GM18868 (cell line): ENCODE measurements at regions not wholly inside any gene's neighbourhood (a gene's known extent, or its start where the extent isn't known, plus 50 kb on each side); places are given as distances from the start of the nearest gene placed in this dataset.
"Not testable (repeated sequence)": the region's sequence is repeated elsewhere in the genome, so short reads cannot be mapped to it uniquely, and the experiment has no call there.

Experiments
- ATAC-seq: cut with Tn5 transposase; IDR thresholded peaks from one replicate; pipeline ENCODE4 v1.9.1; 2021; ENCODE audit warnings: mild to moderate bottlenecking, moderate library complexity; ENCODE audit not compliant: unreplicated experiment

DNA sequence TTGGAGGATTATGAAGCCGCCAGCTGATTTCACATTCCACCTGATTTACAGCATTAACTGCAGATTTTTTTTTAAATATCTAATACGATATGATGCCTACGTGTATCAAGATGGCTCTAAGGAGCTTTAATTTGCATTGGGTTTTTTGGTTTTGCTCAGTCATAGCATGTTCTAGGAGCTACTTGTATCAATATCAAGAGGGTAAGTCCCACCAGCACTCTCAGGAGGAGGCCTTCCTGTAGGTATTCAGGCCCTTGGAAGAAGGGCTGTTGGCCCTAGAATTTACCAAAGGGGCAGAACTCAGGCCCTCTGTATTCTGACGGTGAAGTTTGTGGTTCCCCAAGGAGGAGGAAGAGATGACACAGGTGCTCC is 97.2 kb upstream of the IPO5 start:
- ATAC-seq = no peak

DNA sequence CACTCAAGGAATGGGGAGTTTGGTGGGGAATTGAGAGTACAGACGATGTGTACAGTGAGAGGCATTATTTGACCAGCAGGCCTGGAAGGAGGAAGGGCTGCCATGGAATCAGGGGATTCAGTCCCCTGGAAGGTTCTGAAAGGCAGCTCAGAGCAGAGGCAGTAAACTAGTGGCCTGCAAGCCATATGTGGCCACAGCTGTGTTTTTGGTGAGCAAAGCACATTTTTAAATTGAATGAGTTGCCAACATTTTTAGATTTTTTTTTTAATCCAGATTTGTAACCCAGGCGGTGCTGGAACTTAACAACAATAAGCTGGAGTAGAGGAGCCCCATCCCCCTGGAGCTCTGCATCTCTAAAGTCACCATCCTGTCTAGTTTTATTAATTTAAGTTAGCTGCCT is 95.3 kb upstream of the IPO5 start:
- ATAC-seq = no peak

DNA sequence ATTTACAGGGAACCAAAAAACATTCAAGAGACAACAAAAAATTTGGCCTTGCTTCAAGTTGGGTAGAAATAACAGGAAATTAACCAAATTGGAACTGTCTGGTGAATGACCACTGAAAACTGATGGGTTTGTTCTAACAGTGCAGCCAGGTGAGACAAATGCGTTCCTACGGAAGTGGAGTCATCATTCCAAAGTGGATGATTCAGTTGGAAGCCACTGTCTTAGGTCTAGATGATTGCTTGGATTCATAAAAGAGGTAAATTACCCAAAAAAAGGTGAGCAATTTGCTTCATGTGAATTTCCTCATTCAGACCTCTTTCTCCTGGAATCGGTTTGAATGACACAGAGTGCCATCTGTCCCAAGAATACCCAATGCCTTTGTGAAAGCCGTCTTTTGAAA is 87.1 kb upstream of the IPO5 start:
- ATAC-seq = no peak

DNA sequence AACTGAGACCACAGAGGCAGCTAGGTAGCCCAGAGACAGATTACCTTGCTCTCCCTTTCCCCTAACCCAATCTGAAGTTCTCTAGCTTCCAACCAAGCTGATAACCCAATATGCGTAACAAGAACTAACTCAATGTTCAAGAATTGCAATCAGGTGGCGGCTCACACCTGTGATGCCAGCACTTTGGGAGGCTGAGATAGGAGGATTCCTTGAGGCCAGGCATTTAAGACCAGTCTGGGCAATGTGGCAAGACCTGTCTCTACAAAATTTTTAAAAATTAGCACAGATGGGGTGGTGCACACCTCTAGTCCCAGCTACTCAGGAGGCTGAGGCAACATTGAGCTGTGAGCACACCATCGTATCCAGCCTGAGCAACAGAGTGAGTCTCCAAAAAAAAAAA is 86.7 kb upstream of the IPO5 start:
- no peak for ATAC-seq

DNA sequence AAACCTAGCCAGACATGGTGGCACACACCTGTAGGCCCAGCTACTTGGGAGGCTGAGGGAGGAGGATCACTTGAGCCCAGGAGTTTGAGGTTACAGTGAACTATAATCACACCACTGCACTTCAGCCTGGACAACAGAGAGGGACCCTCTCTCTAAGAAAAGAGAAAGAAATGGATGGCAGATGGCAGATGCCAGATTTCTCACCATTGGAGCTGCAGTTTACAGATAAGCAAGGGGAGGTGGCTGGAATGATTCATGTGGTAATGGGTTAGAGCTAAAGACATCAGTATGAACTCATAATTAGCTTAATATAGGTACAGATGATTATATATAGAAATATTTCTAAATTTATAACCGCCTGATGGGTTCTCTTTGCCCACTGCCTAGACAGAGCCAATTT is 80.1 kb upstream of the IPO5 start:
- ATAC-seq = no peak

DNA sequence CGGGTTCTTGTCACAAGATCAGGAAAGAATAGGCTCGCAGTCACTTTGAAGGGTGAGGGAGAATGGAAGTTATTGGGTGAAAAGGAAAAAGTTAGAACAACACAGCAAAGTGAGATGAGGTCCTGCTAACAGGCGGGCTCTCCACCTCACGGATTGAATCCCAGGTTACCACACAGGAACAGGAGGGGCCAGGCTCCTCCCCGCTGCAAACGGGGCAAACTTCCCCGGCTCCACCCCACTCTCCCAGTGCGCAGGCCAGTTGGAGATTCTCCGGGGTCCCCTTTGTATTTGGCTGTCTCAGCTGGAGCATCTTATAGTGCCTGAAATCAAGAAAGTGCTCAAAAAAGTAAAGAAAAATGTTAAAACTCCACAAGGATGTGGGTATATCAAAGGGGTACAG is 78.3 kb upstream of the IPO5 start:
- no peak for ATAC-seq

- no peak for ATAC-seq
Measured at GRCh38 chr13:97875911-97876310, 77.6 kb upstream of the IPO5 start.

DNA sequence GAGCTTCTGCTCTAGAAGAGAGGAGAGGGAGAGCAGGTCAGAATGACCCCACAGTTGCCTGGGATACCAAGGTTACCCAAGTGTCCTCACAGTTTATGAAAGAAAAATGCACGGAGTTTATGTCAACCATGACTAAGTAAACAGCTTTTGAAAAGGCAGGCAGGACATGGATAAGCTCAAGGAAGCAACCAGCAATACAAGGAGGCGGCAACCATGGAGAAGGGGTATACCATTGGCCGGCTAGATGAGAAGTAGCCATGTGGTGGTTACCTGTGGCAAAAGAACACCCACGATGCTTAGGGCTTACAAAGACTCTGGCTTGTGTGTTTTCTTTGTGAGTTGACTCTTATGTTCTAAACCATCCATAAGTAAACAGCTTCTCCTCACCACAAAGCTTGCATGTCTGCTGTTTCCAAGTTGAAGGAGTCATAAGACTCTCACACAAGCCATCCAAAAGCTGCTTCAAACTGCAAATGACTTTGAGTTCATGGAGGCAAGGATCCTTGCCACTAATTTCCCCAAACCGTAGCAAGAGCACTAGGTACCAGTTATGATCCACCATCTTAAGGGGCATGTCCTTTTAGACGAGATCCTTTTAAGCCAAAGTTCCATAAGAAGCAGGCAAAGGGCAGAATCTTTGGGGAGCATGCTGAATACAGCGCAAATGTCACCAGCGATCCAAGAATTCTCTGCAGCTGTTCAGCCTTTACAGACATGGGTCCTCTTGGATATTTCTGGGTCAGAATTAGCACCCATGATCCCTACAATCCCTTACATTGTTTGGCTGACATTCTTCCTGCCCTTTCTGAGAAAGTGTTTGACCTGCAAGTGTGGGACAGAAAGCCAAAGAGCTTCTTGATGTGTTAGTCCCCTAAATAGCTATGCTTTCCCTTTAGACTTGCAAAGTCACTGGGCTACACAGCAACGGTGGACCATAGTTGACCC is 74.8 kb upstream of the IPO5 start:
- no peak for ATAC-seq

DNA sequence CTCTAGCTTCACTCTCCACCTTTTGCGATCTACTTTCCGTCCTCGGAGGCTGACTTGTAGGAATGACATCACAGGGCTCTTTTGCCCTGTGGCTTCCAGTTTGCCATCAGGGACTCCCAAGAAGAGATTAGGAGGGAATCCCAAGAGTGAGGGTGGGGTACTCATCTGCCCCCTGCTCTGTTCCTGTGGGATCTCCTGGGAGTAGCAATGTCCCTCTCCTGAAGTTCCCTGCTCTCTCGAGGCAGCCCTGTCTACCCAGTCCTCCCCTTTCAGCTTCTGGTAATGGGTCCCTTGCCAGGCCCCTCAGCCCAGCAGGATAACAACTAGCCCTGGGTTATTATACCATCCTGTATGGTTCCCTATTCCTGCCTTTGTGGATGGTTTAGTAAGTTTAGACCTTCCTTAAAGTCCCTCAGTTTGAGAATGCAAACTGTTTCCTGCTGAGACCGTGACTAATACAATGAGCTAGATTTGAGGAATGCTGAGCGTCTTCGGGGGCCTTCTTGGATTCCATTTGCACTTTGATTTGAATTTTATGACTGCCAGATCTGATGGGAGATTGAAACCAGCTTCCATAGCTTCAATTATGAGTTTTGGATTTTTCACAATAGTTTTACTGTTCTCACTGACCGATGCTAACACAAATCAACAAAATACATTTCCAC is 73.7 kb upstream of the IPO5 start:
- no peak for ATAC-seq

DNA sequence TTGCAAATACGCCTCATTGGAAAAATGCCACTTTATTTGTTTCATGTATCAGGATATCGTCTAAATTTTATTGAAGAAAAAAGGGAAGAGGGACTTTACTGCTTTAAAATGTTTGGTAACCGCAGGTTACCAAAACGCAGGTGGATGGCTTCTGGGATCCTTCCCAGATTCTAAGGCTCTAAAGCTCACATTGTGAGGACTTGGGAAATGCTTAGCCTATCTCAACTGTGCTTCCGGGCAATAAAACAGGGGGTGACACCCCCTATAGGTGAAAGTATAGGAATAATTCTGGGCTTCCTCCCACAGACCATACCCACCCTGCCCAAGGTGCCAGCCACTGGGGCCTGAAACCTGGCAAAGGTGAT is 73.2 kb upstream of the IPO5 start:
- no peak for ATAC-seq

- no peak for ATAC-seq
Measured at GRCh38 chr13:97881556-97881955, 71.9 kb upstream of the IPO5 start.

GRCh38 chr13:97883396-97883795 is 70.1 kb upstream of the IPO5 start:
- ATAC-seq = no peak

DNA sequence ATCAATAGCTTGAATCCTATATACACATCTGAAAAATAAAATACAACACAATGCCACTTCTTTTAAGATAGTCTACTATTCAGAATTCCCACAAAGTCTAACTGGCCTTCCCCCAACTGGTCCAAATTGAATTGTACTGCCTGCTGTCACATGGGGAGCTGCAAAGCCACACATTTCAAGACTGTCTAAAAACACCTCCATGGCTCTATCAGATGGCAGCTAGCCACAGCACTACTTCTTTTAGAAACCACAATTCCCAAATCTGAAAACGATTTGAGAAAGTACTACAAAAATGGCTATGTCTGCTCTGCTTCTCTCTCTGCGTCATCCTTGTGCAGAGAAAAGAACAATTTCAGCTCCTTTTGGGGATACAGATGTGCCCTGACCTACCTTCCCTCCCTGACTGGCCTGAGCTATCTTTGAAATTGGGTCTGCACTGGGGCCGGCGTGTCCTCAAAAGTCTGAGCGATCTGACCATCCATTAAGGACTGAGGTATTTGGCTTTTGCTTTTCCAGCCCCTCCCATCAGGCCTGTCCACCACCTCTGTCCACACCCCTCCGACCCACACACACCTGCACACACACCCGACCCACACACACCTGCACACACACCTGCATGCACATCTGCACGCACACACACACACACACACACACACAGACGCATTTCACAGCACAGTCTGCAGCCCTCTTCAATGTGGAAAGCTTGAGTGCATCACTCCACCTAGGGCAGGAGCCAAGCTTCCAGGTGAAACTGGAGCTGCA is 68.6 kb upstream of the IPO5 start:
- ATAC-seq = no peak

DNA sequence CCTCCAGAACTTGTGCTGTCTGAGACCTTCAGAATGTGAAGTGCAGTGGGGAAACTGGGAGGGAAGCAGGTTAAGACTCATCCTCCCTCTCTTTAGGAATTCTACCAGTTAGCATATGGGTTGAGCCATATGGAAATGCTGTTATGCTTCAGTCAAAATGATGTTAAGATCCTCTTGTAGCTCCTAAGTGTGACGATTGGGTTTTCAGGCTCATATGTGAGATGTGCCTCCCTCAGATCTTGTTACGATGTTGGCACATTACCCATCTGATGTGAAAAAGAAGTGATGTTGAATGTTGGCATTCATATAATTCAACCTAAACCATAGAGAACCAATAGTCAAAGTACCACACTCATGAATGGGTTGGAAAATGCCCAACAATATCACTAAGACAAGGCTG is 67.8 kb upstream of the IPO5 start:
- no peak for ATAC-seq

DNA sequence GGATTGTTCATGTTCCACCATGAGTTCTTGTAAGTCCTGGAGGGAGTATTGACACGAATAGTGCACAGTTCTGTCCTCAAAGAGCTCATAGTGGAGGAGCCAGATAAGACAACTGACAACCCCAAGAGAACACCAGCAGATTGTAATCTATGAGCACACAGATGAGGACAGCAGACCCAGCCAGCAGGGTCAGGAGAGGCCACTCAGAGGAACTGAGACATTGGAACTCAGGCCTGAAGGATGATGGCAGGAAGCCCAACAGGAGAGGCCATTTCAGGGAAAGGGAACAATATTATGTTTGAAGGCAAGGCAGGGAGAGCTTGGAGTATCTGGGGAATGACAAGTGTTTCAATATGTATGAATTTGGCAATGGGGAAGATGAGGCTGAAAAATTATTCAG is 63.7 kb upstream of the IPO5 start:
- ATAC-seq = no peak

DNA sequence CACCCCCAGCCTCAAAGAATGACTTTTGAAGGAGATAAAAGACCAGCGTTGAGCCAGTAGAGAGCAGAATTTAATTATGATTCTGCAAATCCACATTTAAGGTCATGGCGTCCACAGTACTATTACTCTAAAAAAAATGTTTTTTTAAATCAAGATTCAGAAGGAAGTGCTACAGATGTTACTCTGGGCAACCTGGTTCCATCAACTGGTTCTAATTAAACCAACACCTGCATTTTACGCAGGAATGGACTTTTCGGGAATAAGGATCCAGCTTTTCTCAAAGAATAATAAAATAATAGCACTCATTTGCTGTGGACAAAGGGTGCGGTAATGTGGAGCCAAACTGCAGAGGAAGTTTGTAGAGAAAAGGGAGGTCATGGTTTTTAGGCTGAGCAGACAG is 62.9 kb upstream of the IPO5 start:
- ATAC-seq = no peak

DNA sequence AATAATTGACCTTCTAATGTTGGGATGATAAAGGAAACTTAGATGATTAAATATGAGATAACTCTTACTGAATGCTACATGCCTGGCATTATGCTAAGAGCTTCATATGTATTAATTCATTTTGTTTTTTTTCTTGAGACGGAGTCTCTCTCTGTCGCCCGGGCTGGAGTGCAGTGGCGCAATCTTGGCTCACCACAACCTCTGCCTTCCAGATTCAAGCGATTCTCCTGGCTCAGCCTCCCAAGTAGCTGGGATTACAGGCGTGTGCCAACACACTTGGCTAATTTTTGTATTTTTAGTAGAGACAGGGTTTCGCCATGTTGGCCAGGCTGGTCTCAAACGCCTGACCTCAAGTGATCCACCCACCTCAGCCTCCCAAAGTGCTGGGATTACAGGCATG is 61.5 kb upstream of the IPO5 start:
- ATAC-seq = not testable (repeated sequence)

DNA sequence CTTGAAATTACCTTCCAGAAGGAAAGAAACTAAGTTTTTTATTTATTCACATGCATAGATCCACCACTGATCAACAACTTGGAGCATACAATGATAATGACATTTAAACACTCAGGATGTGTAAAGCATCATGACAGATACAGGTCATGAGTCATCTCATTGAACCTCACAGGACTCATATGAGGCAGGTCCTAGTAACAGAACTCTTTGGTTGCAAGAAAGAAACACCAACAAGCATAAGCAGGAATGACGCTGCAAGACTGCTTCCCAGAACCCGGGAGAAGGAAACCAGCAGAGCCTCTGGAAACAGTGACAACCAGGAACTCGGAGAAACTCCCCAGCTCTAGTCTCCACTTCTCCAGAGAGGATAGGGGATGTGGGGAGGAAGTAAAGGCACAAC is 60.8 kb upstream of the IPO5 start:
- no peak for ATAC-seq

DNA sequence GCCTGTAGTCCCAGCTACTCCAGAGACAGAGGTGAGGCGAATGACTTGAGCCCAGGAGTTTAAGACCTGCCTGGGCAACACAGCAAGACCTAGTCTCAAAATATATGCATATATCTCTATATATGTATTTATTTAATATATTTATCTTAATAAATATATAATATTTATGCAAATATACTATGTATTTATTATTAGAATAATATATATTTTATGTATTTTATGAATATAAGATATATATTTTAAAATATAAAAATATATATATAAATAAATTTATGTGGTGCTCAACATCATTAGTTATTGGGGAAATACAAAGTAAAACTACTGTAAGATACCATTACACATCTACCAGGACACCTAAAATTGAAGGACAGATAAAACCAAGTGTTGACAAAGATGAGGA is 58.1 kb upstream of the IPO5 start:
- no peak for ATAC-seq

- no peak for ATAC-seq
Measured at GRCh38 chr13:97896446-97896845, 57.0 kb upstream of the IPO5 start.

DNA sequence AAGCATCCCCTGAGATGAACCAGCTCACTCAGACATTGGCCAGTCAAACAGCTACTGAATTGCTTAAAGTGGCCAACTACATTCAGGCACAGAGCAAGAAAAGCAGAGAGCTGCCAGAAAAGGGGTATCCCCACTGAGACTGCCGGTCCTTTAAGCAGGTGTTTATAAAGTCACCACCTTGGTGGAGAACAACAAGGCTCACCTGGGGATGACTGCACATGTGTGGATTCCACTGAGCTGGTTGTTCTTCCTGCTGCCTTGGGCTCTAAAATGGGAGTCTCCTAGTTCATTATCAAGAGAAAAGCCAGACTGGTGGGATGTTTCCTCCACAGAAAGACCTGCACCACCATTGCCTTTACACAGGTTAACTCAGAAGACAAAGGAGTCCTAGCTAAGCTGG is 51.8 kb upstream of the IPO5 start:
- no peak for ATAC-seq
